Panc1 (cell line): ENCODE measurements at regions not wholly inside any gene's neighbourhood (a gene's known extent, or its start where the extent isn't known, plus 50 kb on each side); places are given as distances from the start of the nearest gene placed in this dataset.

Experiments used
- ATAC-seq: fragments of 200-7000 bp; cut with Tn5 transposase; 2 replicates; pipeline ENCODE4 v1.9.1; 2020; ENCODE audit warnings: mild to moderate bottlenecking, moderate library complexity
- BruUV-seq: library from RNA; stranded (reverse); fragments of 400-500 nt; replicated peaks from 2 replicates; lab custom pipeline; 2021; lab: Mats Ljungman, UMichigan
- CTCF ChIA-PET: fragments of 300-600 bp; sonication (Branson Sonifier 250); formaldehyde crosslinking; loops from one replicate; lab custom pipeline; 2022; ENCODE audit warnings: antibody characterized with exemption; lab: Charles Lee
- POLR2A ChIA-PET: fragments of 300-600 bp; sonication (Branson Sonifier 250); formaldehyde crosslinking; loops from one replicate; lab custom pipeline; 2022; ENCODE audit warnings: antibody characterized with exemption; lab: Charles Lee
- DNase-seq: peaks from one replicate; pipeline ENCODE4 v3.0.0-alpha.2; 2010; ENCODE audit warnings: low read depth, low spot score
- H3K27ac ChIP-seq: 2 replicates; pipeline ENCODE4 v1.5.1; 2011; ENCODE audit warnings: mild to moderate bottlenecking, low read length, inconsistent platforms
- H3K27me3 ChIP-seq: fragments of 200-500 bp; sonication (Bioruptor generic); 2 replicates; pipeline ENCODE4 v1.6.0; 2014; ENCODE audit warnings: low read length, inconsistent platforms; ENCODE audit not compliant: control insufficient read depth, insufficient read depth
- H3K36me3 ChIP-seq: fragments of 200-500 bp; sonication (Bioruptor generic); 2 replicates; pipeline ENCODE4 v1.5.1; 2014; ENCODE audit warnings: inconsistent platforms, mild to moderate bottlenecking, low read length, moderate library complexity; ENCODE audit not compliant: control insufficient read depth, insufficient read depth
- H3K4me1 ChIP-seq: 2 replicates; pipeline ENCODE4 v1.5.1; 2011; ENCODE audit warnings: inconsistent platforms, mild to moderate bottlenecking, low read length, moderate library complexity; ENCODE audit not compliant: control insufficient read depth, insufficient read depth
- H3K4me3 ChIP-seq, 2 experiments: 2 replicates each; pipeline ENCODE4 v1.5.1; 2011 to 2012; ENCODE audit warnings: low read depth in 2 of 2, low read length in 2 of 2, mild to moderate bottlenecking in 2 of 2, inconsistent platforms in 1 of 2, moderate library complexity in 1 of 2
- H3K9me3 ChIP-seq: fragments of 200-500 bp; sonication (Bioruptor generic); 2 replicates; pipeline ENCODE4 v1.5.1; 2014; ENCODE audit warnings: low read depth, mild to moderate bottlenecking, inconsistent platforms, low read length, moderate library complexity; ENCODE audit not compliant: control insufficient read depth, insufficient read depth
- CTCF ChIP-seq: fragments of 450-650 bp; IDR thresholded peaks from 2 replicates; pipeline ENCODE4 v1.5.1; 2017; ENCODE audit warnings: mild to moderate bottlenecking
- POLR2AphosphoS5 ChIP-seq: IDR thresholded peaks from 2 replicates; pipeline ENCODE4 v1.6.1; 2012; ENCODE audit warnings: mild to moderate bottlenecking, low read depth, low read length, moderate library complexity
- REST ChIP-seq, 2 experiments: IDR thresholded peaks; 2 replicates each; pipeline ENCODE4 v1.6.1; 2011 to 2012; ENCODE audit warnings: low read depth in 2 of 2, control low read depth in 1 of 2, low read length in 1 of 2, mild to moderate bottlenecking in 1 of 2, moderate library complexity in 1 of 2; ENCODE audit not compliant: insufficient read depth in 1 of 2
- SIN3A ChIP-seq: IDR thresholded peaks from 2 replicates; pipeline ENCODE4 v1.6.1; 2012; ENCODE audit warnings: low read depth, mild to moderate bottlenecking, low read length, moderate library complexity, borderline replicate concordance; ENCODE audit not compliant: insufficient read depth
- TCF7L2 ChIP-seq: IDR thresholded peaks from 2 replicates; pipeline ENCODE4 v1.6.1; 2011; ENCODE audit warnings: mild to moderate bottlenecking, low read depth, low read length, inconsistent platforms
- in situ Hi-C: cut with HindIII; loops from 2 replicates; pipeline ENCODE4 v1.10.0; 2016; ENCODE audit warnings: low sequenced_read_pairs, low pct_unique_long_range_greater_than_20kb
- intact Hi-C: fragments of 100-400 bp; cut with micrococcal nuclease; formaldehyde crosslinking; loops from one replicate; pipeline ENCODE4 v1.10.0; 2022; ENCODE audit not compliant: unreplicated experiment

DNA sequence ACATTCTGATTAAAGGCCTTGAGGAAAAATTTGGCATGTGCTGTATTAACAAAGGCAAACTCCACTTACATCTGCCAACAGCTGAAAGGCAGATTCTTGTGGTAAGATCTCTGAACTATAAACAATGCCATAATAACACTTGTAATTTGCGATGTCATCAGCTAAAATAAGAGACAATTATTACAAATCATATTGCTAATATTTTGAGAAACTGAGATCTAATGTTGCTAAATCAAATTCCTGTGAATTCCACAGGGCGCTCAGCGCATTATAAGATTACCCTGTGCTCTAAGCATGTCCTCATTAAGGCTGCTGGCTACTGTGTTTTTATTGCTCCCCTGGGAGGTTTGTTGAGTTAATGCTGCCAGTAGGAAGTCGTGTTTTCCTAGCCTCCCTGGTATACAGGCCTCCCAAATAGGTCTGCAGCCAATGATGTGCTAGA lies 244.8 kb downstream of the DACT1 start:
- POLR2A ChIA-PET = no interaction called here
- Histone ChIP-seq H3K27me3 (no peaks in the 10 kb centered on the region), H3K27ac (no peak overlapping the region), H3K4me3 (no peak overlapping the region), H3K36me3 (no peaks in the 10 kb centered on the region), H3K4me1 (no peaks in the 10 kb centered on the region), H3K9me3 (no peaks in the 10 kb centered on the region)
- DNase-seq (no peak), ATAC-seq (no peak)
- intact Hi-C loops = no loop called here
- TF ChIP-seq TCF7L2 (no peak), CTCF (no peak), POLR2AphosphoS5 (no peak), SIN3A (no peak), REST (IDR thresholded peaks at IDR 0.05; ENCODE audit: insufficient read depth in 1 of 2, low read depth in 2 of 2, low read length in 1 of 2) (no peak)
- in situ Hi-C loops = no loop called here
- CTCF ChIA-PET = no interaction called here
- no TSS peak for BruUV-seq

DNA sequence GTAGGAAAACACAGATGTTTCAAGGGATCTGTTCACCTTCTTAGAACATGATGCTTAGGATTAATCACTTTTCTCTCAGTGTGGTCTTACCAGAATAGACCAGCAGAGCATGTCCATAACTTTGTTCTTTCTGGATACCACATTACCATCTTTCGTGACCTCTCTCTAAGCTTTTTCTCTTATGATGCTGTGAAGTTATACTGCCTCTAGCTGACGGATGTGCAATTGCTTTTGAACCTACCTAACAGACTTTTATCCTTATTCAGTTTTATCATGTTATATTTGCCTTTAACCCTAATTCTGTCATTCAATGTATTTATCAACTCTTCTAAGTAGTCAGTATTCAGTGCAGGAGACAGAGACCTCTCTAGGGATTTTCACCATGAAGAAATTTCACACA lies 246.7 kb downstream of the DACT1 start:
- ChIA-PET CTCF (no interaction called here), POLR2A (no interaction called here)
- in situ Hi-C loops (no loop called here), intact Hi-C loops (no loop called here)
- no peak for DNase-seq
- ATAC-seq = no peak
- Histone ChIP-seq H3K27me3 (no peaks in the 10 kb centered on the region), H3K4me1 (no peaks in the 10 kb centered on the region), H3K36me3 (no peaks in the 10 kb centered on the region), H3K27ac (no peak overlapping the region), H3K4me3 (no peak overlapping the region), H3K9me3 (no peaks in the 10 kb centered on the region)
- no peak for TF ChIP-seq POLR2AphosphoS5
- TF ChIP-seq TCF7L2 = no peak
- no peak for TF ChIP-seq SIN3A
- no peak for TF ChIP-seq REST (IDR thresholded peaks at IDR 0.05; ENCODE audit: insufficient read depth in 1 of 2, low read depth in 2 of 2, low read length in 1 of 2)
- no peak; the same call in 1 of the 2 replicates for TF ChIP-seq CTCF
- BruUV-seq = no TSS peak
